Retinal pigment epithelial cell (primary cell): ENCODE measurements at regions not wholly inside any gene's neighbourhood (a gene's known extent, or its start where the extent isn't known, plus 50 kb on each side); places are given as distances from the start of the nearest gene placed in this dataset.

Experiments
- DNase-seq: peaks from one replicate; pipeline ENCODE4 v3.0.0-alpha.2; 2010; ENCODE audit warnings: low read depth
- H3K4me3 ChIP-seq: 2 replicates; pipeline ENCODE4 v1.5.1; 2011; ENCODE audit warnings: mild to moderate bottlenecking, low read length, control low read depth, moderate library complexity
- CTCF ChIP-seq: conservative IDR thresholded peaks from 2 replicates; pipeline ENCODE4 v1.5.1; 2011; ENCODE audit warnings: low read depth, low read length, control low read depth, inconsistent platforms

GRCh38 chr20:57860576-57860975 lies 150.8 kb upstream of the PMEPA1 start:
- no peak for TF ChIP-seq CTCF
- DNase-seq = no peak
- no peak overlapping the region for H3K4me3 ChIP-seq

- H3K4me3 ChIP-seq = no peak overlapping the region
- TF ChIP-seq CTCF = no peak
- DNase-seq = no peak
Observed at GRCh38 chr20:57857969-57858368, 148.2 kb upstream of the PMEPA1 start.

- no peak overlapping the region for H3K4me3 ChIP-seq
- no peak for TF ChIP-seq CTCF
- no peak for DNase-seq
Observed at GRCh38 chr20:57857118-57857517, 147.3 kb upstream of the PMEPA1 start.

DNA sequence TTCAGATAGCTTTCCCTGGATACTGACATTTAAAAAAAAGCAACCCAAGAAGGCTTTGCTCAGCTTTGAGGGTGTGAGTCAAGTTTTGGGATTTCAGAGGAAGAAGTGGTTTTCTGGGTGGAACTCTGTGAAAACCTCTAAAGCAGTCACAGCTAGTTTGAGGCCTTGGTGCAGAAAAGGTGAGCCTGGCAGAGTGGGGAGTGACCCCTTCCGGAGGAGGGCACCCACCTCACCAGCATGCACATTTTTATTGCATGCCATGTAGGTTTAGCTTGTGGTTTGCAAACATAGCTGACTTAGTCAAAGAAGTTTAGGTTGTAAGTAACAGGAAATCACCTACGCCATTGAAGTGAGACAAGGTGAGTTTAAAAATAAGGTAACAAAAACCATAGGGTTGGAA lies 146.8 kb upstream of the PMEPA1 start:
- TF ChIP-seq CTCF = no peak
- no peak overlapping the region for H3K4me3 ChIP-seq
- DNase-seq = no peak

GRCh38 chr20:57851796-57852195 lies 142.0 kb upstream of the PMEPA1 start:
- no peak for DNase-seq
- H3K4me3 ChIP-seq = no peak overlapping the region
- TF ChIP-seq CTCF = no peak

- no peak overlapping the region for H3K4me3 ChIP-seq
- no peak for DNase-seq
- TF ChIP-seq CTCF = no peak
Observed at GRCh38 chr20:57851025-57851682, 141.3 kb upstream of the PMEPA1 start.

- TF ChIP-seq CTCF = no peak
- H3K4me3 ChIP-seq = no peak overlapping the region
- no peak for DNase-seq
Observed at GRCh38 chr20:57849521-57850215, 139.9 kb upstream of the PMEPA1 start.
